K562 (cell line): ENCODE measurements at regions not wholly inside any gene's neighbourhood (a gene's known extent, or its start where the extent isn't known, plus 50 kb on each side); places are given as distances from the start of the nearest gene placed in this dataset.
A peak's percentile ranks its signal among the peaks of the same experiment; 100 is the strongest.

Source experiments
- ATAC-seq: fragments of 200-7000 bp; cut with Tn5 transposase; 3 replicates; pipeline ENCODE4 v1.9.1; 2020; ENCODE audit warnings: moderate library complexity
- BruUV-seq: library from RNA; stranded (reverse); fragments of 400-500 nt; replicated peaks from 2 replicates; lab custom pipeline; 2021; lab: Mats Ljungman, UMichigan
- CTCF ChIA-PET: fragments of 300-600 bp; formaldehyde crosslinking; extraction: SDS; loops from one replicate; lab custom pipeline; 2021; ENCODE audit warnings: low intra/inter-chr PET ratio; lab: Yijun Ruan, JAX
- POLR2A ChIA-PET: fragments of 300-600, 350-650 bp; sonication (Branson Sonifier 250); formaldehyde crosslinking; extraction: SDS; loops from one replicate; lab custom pipeline; 2021; ENCODE audit warnings: antibody characterized with exemption, inconsistent platforms; lab: Yijun Ruan, JAX
- DNase-seq, 4 experiments: peaks; one replicate each; pipeline versions ENCODE4 v3.0.0 to v3.0.0-alpha.2; 2011 to 2018; ENCODE audit warnings: low spot score in 3 of 4, mixed read lengths in 3 of 4; ENCODE audit errors: extremely low read depth in 1 of 4
- FAIRE-seq: peaks from 2 replicates; lab custom pipeline; 2011; peaks lifted over from hg19 to GRCh38; lab: Jason Lieb, UNC
- H2AFZ ChIP-seq: 2 replicates; pipeline ENCODE4 v1.6.0; 2011; ENCODE audit warnings: low read depth, low read length, control low read depth, inconsistent platforms
- H3K27ac ChIP-seq: fragments of 200-600 bp; 3 replicates; pipeline ENCODE4 v1.8.0; 2011; ENCODE audit warnings: low read depth, mild to moderate bottlenecking, control low read depth, inconsistent platforms, low read length, moderate library complexity, mixed read lengths; ENCODE audit errors: extremely low read depth
- H3K27me3 ChIP-seq, 2 experiments: fragments of 300-600 bp in 1 of 2; 2 replicates in 1 of 2; 3 replicates in 1 of 2; pipeline versions ENCODE4 v1.6.0 to v1.8.0; 2011; ENCODE audit warnings: inconsistent platforms in 2 of 2, low read length in 2 of 2, mild to moderate bottlenecking in 1 of 2, mixed read lengths in 1 of 2, moderate library complexity in 1 of 2; ENCODE audit not compliant: control insufficient read depth in 2 of 2, insufficient read depth in 2 of 2
- H3K36me3 ChIP-seq: fragments of 300-600 bp; 3 replicates; pipeline ENCODE4 v1.8.0; 2011; ENCODE audit warnings: mild to moderate bottlenecking, low read length, inconsistent platforms; ENCODE audit not compliant: control insufficient read depth, insufficient read depth
- H3K4me1 ChIP-seq, 2 experiments: fragments of 200-600 bp in 1 of 2; replicated peaks in 1 of 2; 2 replicates in 1 of 2; 3 replicates in 1 of 2; pipeline versions ENCODE4 v1.5.1 to v1.8.0; 2011; ENCODE audit warnings: inconsistent platforms in 2 of 2, low read length in 2 of 2, mild to moderate bottlenecking in 1 of 2, mixed read lengths in 1 of 2, moderate library complexity in 1 of 2; ENCODE audit not compliant: control insufficient read depth in 2 of 2, insufficient read depth in 2 of 2
- H3K4me2 ChIP-seq: 2 replicates; pipeline ENCODE4 v1.6.1; 2011; ENCODE audit warnings: low read length, control low read depth, inconsistent platforms, mixed read lengths; ENCODE audit not compliant: insufficient read depth
- H3K4me3 ChIP-seq: fragments of 200-600 bp; sonication (generic), shearing (Covaris generic); 2 replicates; pipeline ENCODE4 v1.5.1; 2016; ENCODE audit warnings: control low read depth, inconsistent platforms
- H3K79me2 ChIP-seq: fragments of 200-600 bp; 3 replicates; pipeline ENCODE4 v1.8.0; 2011; ENCODE audit warnings: low read length, inconsistent platforms; ENCODE audit not compliant: control insufficient read depth, insufficient read depth
- H3K9ac ChIP-seq, 2 experiments: 2 replicates each; pipeline versions ENCODE4 v1.6.0 to v1.6.1; 2011; ENCODE audit warnings: low read depth in 2 of 2, low read length in 2 of 2, control low read depth in 1 of 2, inconsistent platforms in 1 of 2, mild to moderate bottlenecking in 1 of 2, mixed read lengths in 1 of 2; ENCODE audit not compliant: insufficient read depth in 1 of 2
- H3K9me1 ChIP-seq: one replicate; pipeline ENCODE4 v1.6.0; 2011; ENCODE audit warnings: inconsistent platforms, mild to moderate bottlenecking, low read length, moderate library complexity; ENCODE audit not compliant: control insufficient read depth, insufficient read depth
- H3K9me3 ChIP-seq: replicated peaks from 2 replicates; pipeline ENCODE4 v1.5.1; 2011; ENCODE audit warnings: low read depth, low read length, inconsistent platforms; ENCODE audit not compliant: control insufficient read depth, insufficient read depth
- H4K20me1 ChIP-seq: replicated peaks from 2 replicates; pipeline ENCODE4 v1.6.1; 2011; ENCODE audit warnings: low read length, inconsistent platforms, mixed read lengths; ENCODE audit not compliant: control insufficient read depth, insufficient read depth
- DMBX1 ChIP-seq: fragments of 250-450 bp; sonication (Bioruptor Pico); IDR thresholded peaks from 2 replicates; pipeline ENCODE4 v1.8.0; 2022; ENCODE audit warnings: inconsistent platforms, mild to moderate bottlenecking, moderate library complexity, borderline replicate concordance
- HNRNPUL1 ChIP-seq: fragments of 200-400 bp; formaldehyde crosslinking; IDR thresholded peaks from 2 replicates; pipeline ENCODE4 v1.6.1; 2017; ENCODE audit warnings: low read length
- JUND ChIP-seq, 2 experiments: IDR thresholded peaks; 2 replicates in 1 of 2; 3 replicates in 1 of 2; pipeline ENCODE4 v1.6.1; 2011; ENCODE audit warnings: borderline replicate concordance in 2 of 2, low read depth in 2 of 2, low read length in 2 of 2, improper control_type of control experiment in 1 of 2, missing biosample characterization in 1 of 2, missing genetic modification characterization in 1 of 2, missing genetic modification reagents in 1 of 2
- KDM1A ChIP-seq, 2 experiments: fragments of 450-650 bp; IDR thresholded peaks; 2 replicates each; pipeline ENCODE4 v1.6.1; 2016; ENCODE audit warnings: mild to moderate bottlenecking in 2 of 2
- MAFF ChIP-seq: IDR thresholded peaks from 2 replicates; pipeline ENCODE4 v1.6.1; 2012; ENCODE audit warnings: low read length, improper control_type of control experiment
- MEIS2 ChIP-seq: fragments of 450-650 bp; IDR thresholded peaks from 2 replicates; pipeline ENCODE4 v1.6.1; 2014; ENCODE audit warnings: mild to moderate bottlenecking; ENCODE audit not compliant: partially characterized antibody
- PBX2 ChIP-seq, 2 experiments: IDR thresholded peaks in 1 of 2; conservative IDR thresholded peaks in 1 of 2; 2 replicates each; pipeline ENCODE4 v1.6.1; 2016; ENCODE audit warnings: low read depth in 2 of 2, mild to moderate bottlenecking in 1 of 2, missing compliant biosample characterization in 1 of 2, missing genetic modification characterization in 1 of 2, moderate library complexity in 1 of 2
- SREBF1 ChIP-seq: fragments of 150-350 bp; IDR thresholded peaks from 2 replicates; pipeline ENCODE4 v1.6.1; 2014; ENCODE audit warnings: antibody characterized with exemption, low read depth, low read length, borderline replicate concordance
- TCF3 ChIP-seq: sonication (generic); formaldehyde crosslinking; IDR thresholded peaks from 2 replicates; pipeline ENCODE4 v1.4.0; 2020; ENCODE audit warnings: mild to moderate bottlenecking, missing genetic modification reagents
- ZC3H8 ChIP-seq: fragments of 450-650 bp; IDR thresholded peaks from 2 replicates; pipeline ENCODE4 v1.6.1; 2017
- WGBS: fragments of 100-300 bp; shearing (Covaris generic); methylation state at CpG from one replicate; pipeline ENCODE4 v1.1.6; 2016; ENCODE audit warnings: low coverage, mixed read lengths; ENCODE audit not compliant: insufficient coverage; ENCODE audit errors: missing lambda C conversion rate; 5-methylcytosine and 5-hydroxymethylcytosine counted together
- in situ Hi-C: fragments of 300-500 bp; cut with MboI; formaldehyde crosslinking; loops from 4 replicates; pipeline ENCODE4 v1.15.0; 2018; ENCODE audit warnings: inconsistent platforms, mixed read lengths
- intact Hi-C: fragments of 100-400 bp; cut with micrococcal nuclease; formaldehyde crosslinking; loops from 2 replicates; pipeline ENCODE4 v1.14.2; 2022

- Histone ChIP-seq H4K20me1 (no peaks in the 10 kb centered on the region), H3K36me3 (no peaks in the 10 kb centered on the region), H3K27me3 (peaks cover 0 to 14% of the 10 kb centered on the region in 2 experiments; a peak in 2 of 5 replicates), H3K9ac (no peak overlapping the region), H3K4me2 (no peak overlapping the region), H3K4me3 (no peak overlapping the region), H3K27ac (no peak overlapping the region), H3K4me1 (no peaks in the 10 kb centered on the region), H3K9me1 (no peaks in the 10 kb centered on the region), H3K79me2 (no peaks in the 10 kb centered on the region), H3K9me3 (no peaks in the 10 kb centered on the region), H2AFZ (no peak overlapping the region)
- intact Hi-C loops, result loop anchor here (10.0 kb wide), 1 partner anchor 66 kb away; no protein-coding TSS in a partner anchor
- TF ChIP-seq MEIS2 (peak; percentile 25), HNRNPUL1 (no peak), MAFF (no peak), PBX2 (CRISPR knock-in tag; IDR thresholded peaks at IDR 0.05; ENCODE audit: low read depth) (no peak), PBX2 (tag; conservative IDR thresholded peaks at IDR 0.05; ENCODE audit: low read depth) (0 out of 2 replicates have a peak, but pooled peaks have one; percentile 24), SREBF1 (no peak), KDM1A (IDR thresholded peaks at IDR 0.05) (no peak), ZC3H8 (no peak), TCF3 (CRISPR knock-in tag) (no peak), DMBX1 (no peak), JUND (IDR thresholded peaks at IDR 0.05; ENCODE audit: borderline replicate concordance, low read depth, low read length) (no peak), JUND (tag; IDR thresholded peaks at IDR 0.05; ENCODE audit: borderline replicate concordance, low read depth, low read length) (no peak)
- in situ Hi-C loops, result no loop called here
- ChIA-PET POLR2A (no interaction called here), CTCF (no interaction called here)
- 2% methylated on average over 6 of the region's 6 CpGs for WGBS
- FAIRE-seq (no peak), ATAC-seq (no peak), DNase-seq (no peak)
- BruUV-seq, result no TSS peak
Observed at GRCh38 chr2:119059287-119059686, 99.3 kb downstream of the C1QL2 start.
